ENCODE measurements at regions not wholly inside any gene's neighbourhood (a gene's known extent, or its start where the extent isn't known, plus 50 kb on each side); places are given as distances from the start of the nearest gene placed in this dataset.
"Not testable (repeated sequence)": the region's sequence is repeated elsewhere in the genome, so short reads cannot be mapped to it uniquely, and the experiment has no call there.

DNA sequence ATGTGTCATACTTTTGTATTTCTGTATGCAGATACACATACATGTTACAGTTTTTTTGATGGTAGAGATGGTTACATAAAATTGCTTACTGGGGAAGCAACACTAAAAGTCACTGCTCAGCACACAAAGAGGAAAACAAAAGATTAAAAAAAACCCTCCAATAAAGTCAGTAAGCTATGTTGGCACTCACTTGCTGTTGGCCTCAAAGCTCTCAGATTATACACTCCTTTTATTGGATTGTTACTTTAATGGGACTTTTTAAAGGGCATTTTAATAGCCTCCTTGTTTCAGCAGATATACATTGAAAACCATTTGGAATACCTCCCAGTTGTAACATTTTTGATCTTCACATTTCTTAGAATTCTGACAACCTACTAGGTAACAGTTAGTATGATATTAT, 222.0 kb upstream of the HHIP start (continued):
- TF ChIP-seq NANOG (IDR thresholded peaks at IDR 0.05; ENCODE audit: borderline replicate concordance), result no peak
- no peak for TF ChIP-seq STAT1 (IDR thresholded peaks at IDR 0.05; ENCODE audit: unreplicated experiment)
- TF ChIP-seq REST (IDR thresholded peaks at IDR 0.05; ENCODE audit: unreplicated experiment), result no peak
- TF ChIP-seq POLR2AphosphoS5 (IDR thresholded peaks at IDR 0.05; ENCODE audit: low read depth), result no peak
- no peak for TF ChIP-seq ZNF114 (CRISPR knock-in tag; IDR thresholded peaks at IDR 0.05)
- TF ChIP-seq CREB1 (CRISPR knock-in tag; IDR thresholded peaks at IDR 0.05; ENCODE audit: low read depth), result no peak
- TF ChIP-seq EZH2phosphoT487 (IDR thresholded peaks at IDR 0.05; ENCODE audit: unreplicated experiment), result no peak
- TF ChIP-seq ZNF331 (CRISPR knock-in tag; IDR thresholded peaks at IDR 0.05; ENCODE audit: low read depth), result no peak

DNA sequence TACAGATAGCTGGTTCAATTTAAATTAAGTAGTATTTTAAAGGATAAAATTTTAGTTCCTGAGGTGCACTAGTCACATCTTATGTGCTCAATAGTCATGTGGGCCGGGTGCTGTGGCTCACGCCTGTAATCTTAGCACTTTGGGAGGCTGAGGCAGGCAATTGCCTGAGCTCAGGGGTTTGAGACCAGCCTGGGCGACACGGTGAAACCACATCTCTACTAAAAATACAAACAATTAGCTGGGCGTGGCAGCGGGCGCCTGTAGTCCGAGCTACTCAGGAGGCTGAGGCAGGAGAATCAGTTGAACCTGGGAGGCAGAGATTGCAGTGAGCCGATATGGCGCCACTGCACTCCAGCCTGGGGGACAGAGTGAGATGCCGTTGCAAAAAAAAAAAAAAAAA, 219.9 kb upstream of the HHIP start:
- H3F3A ChIP-seq (replicated peaks; ENCODE audit: low read depth); H3K36me3 ChIP-seq (ENCODE audit: insufficient read depth); H3K27me3 Mint-ChIP-seq (ENCODE audit: insufficient read depth, low read depth, poor library complexity); H3K4me3 Mint-ChIP-seq; H3K4me3 ChIP-seq; DNase-seq (ENCODE audit: low spot score); H4K20me1 ChIP-seq (replicated peaks; ENCODE audit: insufficient read depth); H3K27me3 ChIP-seq (ENCODE audit: insufficient read depth); H3K36me3 Mint-ChIP-seq (ENCODE audit: low read depth); ATAC-seq; H3K27ac Mint-ChIP-seq; H3K79me2 ChIP-seq (replicated peaks; ENCODE audit: insufficient read depth); H3K9me2 ChIP-seq (ENCODE audit: insufficient read depth); H3K4me2 ChIP-seq; H3K9me3 Mint-ChIP-seq; H2AFZ ChIP-seq; H3K27ac ChIP-seq (ENCODE audit: low read depth); H3K4me1 ChIP-seq (ENCODE audit: insufficient read depth): not testable (repeated sequence)
- peaks cover 11% of the 10 kb centered on the region for H3K4me1 Mint-ChIP-seq

- H3K4me2 ChIP-seq, result no peak overlapping the region
- H3K27ac ChIP-seq (ENCODE audit: low read depth), result no peak overlapping the region
- ATAC-seq (no peak), DNase-seq (ENCODE audit: low spot score) (no peak)
- H3K36me3 Mint-ChIP-seq (ENCODE audit: low read depth), result no peaks in the 10 kb centered on the region; the same call in 2 of the 3 replicates
- peaks cover 3% of the 10 kb centered on the region for H3K27me3 Mint-ChIP-seq (ENCODE audit: insufficient read depth, low read depth, poor library complexity)
- H3K4me1 ChIP-seq (ENCODE audit: insufficient read depth), result no peaks in the 10 kb centered on the region
- no peaks in the 10 kb centered on the region for H3K79me2 ChIP-seq (replicated peaks; ENCODE audit: insufficient read depth)
- peaks cover 4% of the 10 kb centered on the region; the same call in 1 of the 3 replicates for H3K9me3 Mint-ChIP-seq
- no peaks in the 10 kb centered on the region for H3K36me3 ChIP-seq (ENCODE audit: insufficient read depth)
- H3K4me3 ChIP-seq, result no peak overlapping the region
- H3F3A ChIP-seq (replicated peaks; ENCODE audit: low read depth), result no peaks in the 10 kb centered on the region
- no peaks in the 10 kb centered on the region for H3K27me3 ChIP-seq (ENCODE audit: insufficient read depth)
- H3K9me2 ChIP-seq (ENCODE audit: insufficient read depth), result no peaks in the 10 kb centered on the region; the same call in 1 of the 2 replicates
- no peak overlapping the region for H3K4me3 Mint-ChIP-seq
- H3K4me1 Mint-ChIP-seq, result no peaks in the 10 kb centered on the region
- no peaks in the 10 kb centered on the region for H4K20me1 ChIP-seq (replicated peaks; ENCODE audit: insufficient read depth)
- no peak overlapping the region for H3K27ac Mint-ChIP-seq
- H2AFZ ChIP-seq, result no peak overlapping the region
- TF ChIP-seq REST (IDR thresholded peaks at IDR 0.05; ENCODE audit: unreplicated experiment) (no peak), EZH2phosphoT487 (IDR thresholded peaks at IDR 0.05; ENCODE audit: unreplicated experiment) (no peak), EZH2 (IDR thresholded peaks at IDR 0.05; ENCODE audit: low read depth, unreplicated experiment) (no peak), JUNB (IDR thresholded peaks at IDR 0.05; ENCODE audit: unreplicated experiment) (no peak)
Measured at GRCh38 chr4:144442713-144443112, 203.2 kb upstream of the HHIP start.
